GDM1 (cell line): ENCODE measurements at regions not wholly inside any gene's neighbourhood (a gene's known extent, or its start where the extent isn't known, plus 50 kb on each side); places are given as distances from the start of the nearest gene placed in this dataset.
A peak's percentile ranks its signal among the peaks of the same experiment; 100 is the strongest.
"Not testable (repeated sequence)": the region's sequence is repeated elsewhere in the genome, so short reads cannot be mapped to it uniquely, and the experiment has no call there.

Experiments used
- DNase-seq: peaks from one replicate; lab custom pipeline; 2025; lab: John Stamatoyannopoulos, UW

GRCh38 chr4:8972635-8973034 is 101.0 kb upstream of the HMX1 start:
- DNase-seq = not testable (repeated sequence)

- DNase-seq = not testable (repeated sequence)
Measured at GRCh38 chr4:8965896-8966295, 94.3 kb upstream of the HMX1 start.

- DNase-seq = not testable (repeated sequence)
Measured at GRCh38 chr4:8964201-8964788, 92.7 kb upstream of the HMX1 start.

- DNase-seq = not testable (repeated sequence)
Measured at GRCh38 chr4:8963533-8963932, 91.9 kb upstream of the HMX1 start.

GRCh38 chr4:8961343-8961742 is 89.7 kb upstream of the HMX1 start:
- DNase-seq = peak; percentile 25

GRCh38 chr4:8959471-8959870 is 87.8 kb upstream of the HMX1 start:
- DNase-seq = not testable (repeated sequence)

GRCh38 chr4:8954001-8954400 is 82.4 kb upstream of the HMX1 start:
- DNase-seq = not testable (repeated sequence)

- DNase-seq = not testable (repeated sequence)
Measured at GRCh38 chr4:8952791-8953190, 81.2 kb upstream of the HMX1 start.

GRCh38 chr4:8952109-8952508 is 80.5 kb upstream of the HMX1 start:
- not testable (repeated sequence) for DNase-seq

- not testable (repeated sequence) for DNase-seq
Measured at GRCh38 chr4:8945506-8945905, 73.9 kb upstream of the HMX1 start.

- DNase-seq = not testable (repeated sequence)
Measured at GRCh38 chr4:8943367-8943766, 71.7 kb upstream of the HMX1 start.

- DNase-seq = not testable (repeated sequence)
Measured at GRCh38 chr4:8942088-8942487, 70.4 kb upstream of the HMX1 start.

- not testable (repeated sequence) for DNase-seq
Measured at GRCh38 chr4:8941492-8941805, 69.8 kb upstream of the HMX1 start.

- no peak for DNase-seq
Measured at GRCh38 chr4:8940792-8941491, 69.3 kb upstream of the HMX1 start.

GRCh38 chr4:8939840-8940742 is 68.5 kb upstream of the HMX1 start:
- DNase-seq = no peak

GRCh38 chr4:8939160-8939839 is 67.7 kb upstream of the HMX1 start:
- DNase-seq = no peak

GRCh38 chr4:8938623-8939022 is 67.0 kb upstream of the HMX1 start:
- DNase-seq = no peak

- no peak for DNase-seq
Measured at GRCh38 chr4:8938137-8938536, 66.5 kb upstream of the HMX1 start.

- no peak for DNase-seq
Measured at GRCh38 chr4:8932884-8933283, 61.2 kb upstream of the HMX1 start.

GRCh38 chr4:8928074-8928473 is 56.4 kb upstream of the HMX1 start:
- no peak for DNase-seq

- DNase-seq = no peak
Measured at GRCh38 chr4:8922481-8922880, 50.8 kb upstream of the HMX1 start.

GRCh38 chr4:8921465-8921864 is 49.8 kb upstream of the HMX1 start:
- no peak for DNase-seq
